GM23248 (cell line): ENCODE measurements at regions not wholly inside any gene's neighbourhood (a gene's known extent, or its start where the extent isn't known, plus 50 kb on each side); places are given as distances from the start of the nearest gene placed in this dataset.
A peak's percentile ranks its signal among the peaks of the same experiment; 100 is the strongest.

Source experiments
- DNase-seq: peaks from one replicate; pipeline ENCODE4 v3.0.0-alpha.2; 2015
- H2AFZ ChIP-seq: fragments of 200-600 bp; sonication (generic); 2 replicates; pipeline ENCODE4 v1.6.1; 2016; ENCODE audit warnings: antibody characterized with exemption
- H3F3A ChIP-seq: fragments of 200-600 bp; sonication (generic); 2 replicates; pipeline ENCODE4 v1.6.1; 2016; ENCODE audit warnings: mild to moderate bottlenecking, antibody characterized with exemption, mixed run types; ENCODE audit not compliant: insufficient read depth
- H3K27ac ChIP-seq: fragments of 200-600 bp; sonication (generic); 2 replicates; pipeline ENCODE4 v1.5.1; 2016; ENCODE audit warnings: mild to moderate bottlenecking
- H3K27me3 ChIP-seq: fragments of 200-600 bp; sonication (generic); replicated peaks from 2 replicates; pipeline ENCODE4 v1.6.1; 2016; ENCODE audit warnings: mild to moderate bottlenecking; ENCODE audit not compliant: insufficient read depth
- H3K36me3 ChIP-seq: fragments of 200-600 bp; sonication (generic); 2 replicates; pipeline ENCODE4 v1.6.1; 2016; ENCODE audit warnings: low read depth, mild to moderate bottlenecking
- H3K4me1 ChIP-seq: fragments of 200-600 bp; sonication (generic); 2 replicates; pipeline ENCODE4 v1.6.1; 2016; ENCODE audit warnings: mild to moderate bottlenecking; ENCODE audit not compliant: insufficient read depth
- H3K4me2 ChIP-seq: fragments of 200-600 bp; sonication (generic); one replicate; pipeline ENCODE4 v1.6.1; 2016; ENCODE audit warnings: mild to moderate bottlenecking; ENCODE audit not compliant: unreplicated experiment
- H3K4me3 ChIP-seq: fragments of 200-600 bp; sonication (generic); 2 replicates; pipeline ENCODE4 v1.5.1; 2016; ENCODE audit warnings: mild to moderate bottlenecking
- H3K79me2 ChIP-seq: fragments of 200-600 bp; sonication (generic); 2 replicates; pipeline ENCODE4 v1.6.1; 2016; ENCODE audit warnings: mild to moderate bottlenecking; ENCODE audit not compliant: insufficient read depth
- H3K9ac ChIP-seq: fragments of 200-600 bp; sonication (generic); 2 replicates; pipeline ENCODE4 v1.6.1; 2016; ENCODE audit warnings: mild to moderate bottlenecking
- H3K9me2 ChIP-seq: fragments of 200-600 bp; sonication (generic); 2 replicates; pipeline ENCODE4 v1.6.1; 2016; ENCODE audit warnings: mixed run types, mild to moderate bottlenecking, moderate library complexity; ENCODE audit not compliant: insufficient read depth
- H3K9me3 ChIP-seq: fragments of 200-600 bp; sonication (generic); one replicate; pipeline ENCODE4 v1.6.1; 2017; ENCODE audit warnings: low read depth
- H4K20me1 ChIP-seq: fragments of 200-600 bp; sonication (generic); 2 replicates; pipeline ENCODE4 v1.6.0; 2016; ENCODE audit not compliant: insufficient read depth
- EZH2 ChIP-seq: fragments of 200-600 bp; sonication (generic); IDR thresholded peaks from 2 replicates; pipeline ENCODE4 v1.6.1; 2018; ENCODE audit warnings: antibody characterized with exemption, mild to moderate bottlenecking; ENCODE audit not compliant: insufficient read depth, poor library complexity, severe bottlenecking
- EZH2phosphoT487 ChIP-seq: fragments of 200-600 bp; sonication (generic); IDR thresholded peaks from 2 replicates; pipeline ENCODE4 v1.6.1; 2018; ENCODE audit warnings: antibody characterized with exemption, moderate library complexity, mild to moderate bottlenecking, low read depth; ENCODE audit not compliant: insufficient read depth
- WGBS, 2 experiments: methylation state at CpG; one replicate each; pipeline ENCODE4 v1.1.6; 2015 to 2017; ENCODE audit warnings: low lambda C conversion rate in 2 of 2, low coverage in 1 of 2; ENCODE audit errors: missing lambda C conversion rate in 2 of 2; 5-methylcytosine and 5-hydroxymethylcytosine counted together
- in situ Hi-C: fragments of 300-500 bp; cut with MboI; formaldehyde crosslinking; loops from 2 replicates; pipeline ENCODE4 v1.15.0; 2020

- Histone ChIP-seq H3K9ac (no peak overlapping the region), H3K27me3 (no peaks in the 10 kb centered on the region), H3K79me2 (no peaks in the 10 kb centered on the region), H3K4me2 (peak overlapping the region; percentile 42), H3K9me2 (no peaks in the 10 kb centered on the region), H2AFZ (no peak overlapping the region), H3K4me3 (no peak overlapping the region), H3K9me3 (no peaks in the 10 kb centered on the region), H3K36me3 (no peaks in the 10 kb centered on the region), H4K20me1 (no peaks in the 10 kb centered on the region), H3F3A (peaks cover 25% of the 10 kb centered on the region), H3K4me1 (peaks cover 30% of the 10 kb centered on the region), H3K27ac (peak overlapping the region; percentile 42)
- in situ Hi-C loops = no loop called here
- TF ChIP-seq EZH2 (no peak), EZH2phosphoT487 (no peak)
- peak; percentile 76 for DNase-seq
- 56 to 61% methylated on average over 4 of the region's 4 CpGs for WGBS, 2 experiments
Measured at GRCh38 chr5:54909911-54910870, 75.2 kb downstream of the ESM1 start.

GRCh38 chr5:54908774-54909525 is 76.4 kb downstream of the ESM1 start:
- no peaks in the 10 kb centered on the region for H3K9me2 ChIP-seq
- peak; percentile 28 for DNase-seq
- H3K9ac ChIP-seq = no peak overlapping the region
- H3K36me3 ChIP-seq = no peaks in the 10 kb centered on the region
- 46 to 53% methylated on average over 2 of the region's 2 CpGs for WGBS, 2 experiments
- peak overlapping the region; percentile 11 for H3K4me2 ChIP-seq
- TF ChIP-seq EZH2 (no peak), EZH2phosphoT487 (no peak)
- H3K79me2 ChIP-seq = no peaks in the 10 kb centered on the region
- in situ Hi-C loops = no loop called here
- no peaks in the 10 kb centered on the region for H3K27me3 ChIP-seq
- H2AFZ ChIP-seq = no peak overlapping the region
- no peak overlapping the region for H3K27ac ChIP-seq
- peaks cover 38% of the 10 kb centered on the region for H3K4me1 ChIP-seq
- H3K4me3 ChIP-seq = no peak overlapping the region
- H3K9me3 ChIP-seq = no peaks in the 10 kb centered on the region
- no peaks in the 10 kb centered on the region for H4K20me1 ChIP-seq
- H3F3A ChIP-seq = peaks cover 32% of the 10 kb centered on the region

- Histone ChIP-seq H3K9ac (no peak overlapping the region), H3K79me2 (no peaks in the 10 kb centered on the region), H3K27me3 (no peaks in the 10 kb centered on the region), H3K9me2 (no peaks in the 10 kb centered on the region), H3K4me3 (no peak overlapping the region), H3K9me3 (no peaks in the 10 kb centered on the region), H3K4me2 (no peak overlapping the region), H3K27ac (no peak overlapping the region), H3K4me1 (peaks cover 53% of the 10 kb centered on the region), H2AFZ (no peak overlapping the region), H3F3A (peaks cover 38% of the 10 kb centered on the region), H3K36me3 (no peaks in the 10 kb centered on the region), H4K20me1 (no peaks in the 10 kb centered on the region)
- WGBS, 2 experiments = 6% methylated on average over 3 of the region's 3 CpGs
- TF ChIP-seq EZH2 (no peak), EZH2phosphoT487 (no peak)
- peak; percentile 83 for DNase-seq
- in situ Hi-C loops = no loop called here
Measured at GRCh38 chr5:54905942-54906537, 79.4 kb downstream of the ESM1 start.

GRCh38 chr5:54905246-54905795 is 80.1 kb downstream of the ESM1 start:
- H2AFZ ChIP-seq = no peak overlapping the region
- H4K20me1 ChIP-seq = no peaks in the 10 kb centered on the region
- no peaks in the 10 kb centered on the region for H3K9me2 ChIP-seq
- peak; percentile 61 for DNase-seq
- in situ Hi-C loops = no loop called here
- H3K27me3 ChIP-seq = no peaks in the 10 kb centered on the region
- no peak overlapping the region for H3K9ac ChIP-seq
- H3K79me2 ChIP-seq = no peaks in the 10 kb centered on the region
- H3K4me1 ChIP-seq = peaks cover 50% of the 10 kb centered on the region
- no peak overlapping the region for H3K4me3 ChIP-seq
- H3K36me3 ChIP-seq = no peaks in the 10 kb centered on the region
- no peaks in the 10 kb centered on the region for H3K9me3 ChIP-seq
- no peak overlapping the region for H3K4me2 ChIP-seq
- peaks cover 40% of the 10 kb centered on the region for H3F3A ChIP-seq
- WGBS, 2 experiments = 84 to 85% methylated on average over 3 of the region's 3 CpGs
- TF ChIP-seq EZH2phosphoT487 (no peak), EZH2 (no peak)
- no peak overlapping the region for H3K27ac ChIP-seq
